NCI-H774 (cell line): ENCODE measurements at regions not wholly inside any gene's neighbourhood (a gene's known extent, or its start where the extent isn't known, plus 50 kb on each side); places are given as distances from the start of the nearest gene placed in this dataset.

Experiments used
- DNase-seq: peaks from one replicate; lab custom pipeline; 2025; lab: John Stamatoyannopoulos, UW

- no peak for DNase-seq
Observed at GRCh38 chr17:53168413-53168812, 654.3 kb upstream of the KIF2B start.

- DNase-seq: no peak
Observed at GRCh38 chr17:53166731-53167130, 656.0 kb upstream of the KIF2B start.

- peak; percentile 53 for DNase-seq
Observed at GRCh38 chr17:53150101-53150698, 672.5 kb upstream of the KIF2B start.

DNA sequence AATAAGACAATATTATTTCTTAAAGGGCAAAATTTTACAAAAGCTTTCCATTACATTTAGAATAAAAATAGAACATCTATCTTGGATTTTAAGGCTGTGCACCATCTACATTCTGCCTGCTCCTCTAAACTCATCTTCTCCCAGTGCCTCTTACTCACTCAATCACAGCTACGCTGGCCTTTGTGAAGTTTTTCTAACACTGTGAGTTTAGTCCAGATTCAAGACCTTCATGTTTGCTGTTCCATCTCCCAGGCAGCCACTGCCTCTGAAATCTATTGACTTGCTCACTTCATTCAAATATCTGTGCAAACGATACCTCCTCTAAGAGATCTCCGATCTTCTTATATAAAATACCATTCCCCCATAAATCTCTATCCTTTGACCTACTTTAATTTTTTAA lies 673.4 kb upstream of the KIF2B start:
- DNase-seq: no peak

GRCh38 chr17:53148058-53148457 lies 674.7 kb upstream of the KIF2B start:
- DNase-seq: no peak

GRCh38 chr17:53142890-53143289 lies 679.8 kb upstream of the KIF2B start:
- DNase-seq: peak; percentile 46

GRCh38 chr17:53141731-53142130 lies 681.0 kb upstream of the KIF2B start:
- DNase-seq: no peak

GRCh38 chr17:53141280-53141679 lies 681.4 kb upstream of the KIF2B start:
- no peak for DNase-seq

DNA sequence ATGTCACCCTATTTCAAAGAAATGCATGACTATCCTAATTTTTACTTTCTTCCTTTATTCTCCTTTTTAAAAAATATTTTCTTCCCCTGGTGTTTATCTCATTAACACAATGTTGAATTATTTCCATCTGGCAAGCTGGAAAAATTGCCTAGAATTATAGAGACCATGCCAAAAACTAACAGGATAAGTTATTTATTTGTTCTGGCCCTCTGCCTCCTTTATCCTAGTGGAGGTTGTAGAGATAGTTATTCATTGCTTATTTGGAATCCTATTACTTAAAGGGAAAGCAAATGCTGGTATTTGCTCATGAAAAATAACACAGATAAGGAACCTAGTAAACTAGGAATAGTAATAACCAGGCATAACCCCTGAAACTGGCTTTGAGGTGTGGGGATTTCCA lies 684.9 kb upstream of the KIF2B start:
- DNase-seq: no peak

GRCh38 chr17:53135969-53136368 lies 686.8 kb upstream of the KIF2B start:
- DNase-seq: no peak

- DNase-seq: peak; percentile 72
Observed at GRCh38 chr17:53134548-53134947, 688.2 kb upstream of the KIF2B start.

DNA sequence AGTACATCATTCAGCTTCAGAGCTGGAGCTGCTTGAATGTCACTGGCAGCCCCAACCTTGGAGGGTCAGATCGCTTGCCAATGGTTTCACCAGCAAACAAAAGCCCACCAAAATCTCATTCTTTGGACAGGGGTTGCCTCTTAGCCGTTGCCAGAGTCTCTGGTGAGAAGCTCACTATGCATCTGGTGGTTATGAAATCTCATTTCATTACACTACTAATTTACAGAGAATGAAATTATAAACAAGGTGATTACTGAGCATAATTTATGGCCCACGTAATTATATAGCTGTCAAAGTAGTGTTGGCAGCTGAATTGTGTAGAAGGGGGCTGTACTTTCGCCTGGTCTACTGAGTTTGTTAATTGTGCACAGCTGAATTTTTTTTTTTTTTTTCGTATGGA lies 688.9 kb upstream of the KIF2B start:
- peak; percentile 74 for DNase-seq

DNA sequence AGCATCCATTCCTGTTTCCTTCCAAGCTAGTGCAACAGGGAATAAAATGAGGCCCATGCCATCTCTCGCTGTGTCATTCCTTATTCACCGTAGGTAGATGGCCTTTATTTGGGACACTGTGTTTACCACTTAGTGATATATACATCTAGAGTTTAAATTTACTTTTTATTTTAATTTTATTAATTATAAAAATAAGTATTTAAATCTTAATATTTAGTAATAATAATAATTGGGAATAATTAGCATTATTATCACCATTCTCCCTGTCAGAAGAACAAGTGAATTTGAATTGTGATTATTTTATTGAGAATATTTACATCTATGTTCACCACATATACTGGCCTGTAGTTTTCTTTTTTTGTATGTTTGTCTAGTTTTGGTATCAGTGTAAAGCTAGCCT lies 692.9 kb upstream of the KIF2B start:
- DNase-seq: no peak

GRCh38 chr17:53127331-53127730 lies 695.4 kb upstream of the KIF2B start:
- DNase-seq: no peak

DNA sequence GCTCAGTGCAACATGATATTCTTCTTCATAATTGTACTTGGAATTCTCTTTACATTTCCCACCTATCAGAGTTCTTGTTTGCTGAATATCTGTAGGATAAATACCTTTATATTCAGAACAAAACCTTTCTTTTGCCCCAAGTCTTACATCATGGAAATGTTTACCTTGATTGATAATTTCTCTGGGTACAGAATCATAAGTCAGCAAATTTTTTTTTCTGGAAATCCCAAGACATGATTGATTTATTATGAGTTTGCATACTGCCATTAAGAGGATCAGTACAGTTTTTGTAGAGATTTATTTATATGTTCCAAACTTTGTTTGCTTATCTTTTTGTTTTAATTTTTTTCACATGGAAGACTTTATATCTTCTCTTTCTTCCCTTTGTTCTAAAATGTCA lies 699.8 kb upstream of the KIF2B start:
- DNase-seq: no peak

DNA sequence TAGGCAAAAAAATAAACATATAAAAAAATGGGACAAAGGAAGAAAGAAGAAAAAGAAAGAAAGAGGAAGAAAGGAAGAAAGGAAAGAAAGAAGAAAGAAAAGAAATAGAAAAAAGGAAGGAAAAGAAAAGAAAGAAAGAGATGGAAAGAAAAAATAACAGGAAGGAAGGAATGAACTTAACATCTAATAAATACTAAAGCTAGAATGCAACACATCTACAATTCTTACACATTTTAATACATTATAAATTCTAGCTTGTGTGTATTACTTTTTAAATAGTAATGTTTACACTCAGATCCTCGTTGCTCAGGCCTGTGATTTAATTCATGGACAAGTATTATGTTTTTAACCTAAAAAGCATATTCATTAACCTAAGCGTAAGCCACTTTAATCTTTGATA lies 703.0 kb upstream of the KIF2B start:
- DNase-seq: no peak

GRCh38 chr17:53118948-53119347 lies 703.8 kb upstream of the KIF2B start:
- no peak for DNase-seq

DNA sequence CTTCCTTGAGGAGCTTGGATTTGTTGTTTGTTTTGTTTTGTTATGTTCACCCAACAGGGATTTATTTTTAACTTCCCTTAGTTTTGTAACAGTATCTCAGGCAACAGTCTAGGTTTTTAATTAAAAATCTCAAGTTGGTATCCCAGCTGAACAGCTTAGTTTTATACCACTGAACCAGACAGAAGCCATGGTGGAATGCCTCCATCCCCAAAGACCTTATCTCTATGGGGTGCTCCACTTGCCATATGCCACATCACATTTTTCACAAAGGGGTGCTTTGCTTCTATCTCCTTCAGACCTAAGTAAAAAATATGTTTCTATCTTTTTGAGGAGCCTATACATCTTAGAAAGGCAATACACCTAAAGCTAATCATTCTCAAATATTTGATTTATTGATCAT lies 715.8 kb upstream of the KIF2B start:
- DNase-seq: no peak

- no peak for DNase-seq
Observed at GRCh38 chr17:53101706-53102105, 721.0 kb upstream of the KIF2B start.

- no peak for DNase-seq
Observed at GRCh38 chr17:53100126-53100525, 722.6 kb upstream of the KIF2B start.

GRCh38 chr17:53093391-53093790 lies 729.3 kb upstream of the KIF2B start:
- no peak for DNase-seq

GRCh38 chr17:53092072-53092471 lies 730.7 kb upstream of the KIF2B start:
- DNase-seq: no peak

DNA sequence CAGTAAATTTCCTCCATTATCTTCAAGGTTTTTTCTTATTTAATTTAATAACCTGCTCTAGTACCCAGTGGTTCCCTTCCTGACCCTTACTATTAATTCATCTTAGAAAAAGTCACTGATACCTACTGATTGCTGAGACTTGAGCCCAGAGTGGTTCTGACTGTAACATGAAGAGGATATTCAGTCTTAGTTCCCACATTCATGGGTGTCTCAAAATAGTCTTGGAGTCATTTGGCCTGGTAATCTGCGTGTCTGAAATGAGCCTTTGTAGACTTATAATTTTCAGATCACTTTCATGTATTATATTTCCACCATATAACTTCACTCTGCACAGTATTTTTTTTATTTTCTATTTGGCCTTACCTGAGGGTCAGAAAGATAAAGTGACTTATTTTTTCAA lies 732.0 kb upstream of the KIF2B start:
- DNase-seq: no peak

- no peak for DNase-seq
Observed at GRCh38 chr17:53088481-53088880, 734.2 kb upstream of the KIF2B start.

- no peak for DNase-seq
Observed at GRCh38 chr17:53061446-53061845, 761.3 kb upstream of the KIF2B start.
